ENCODE measurements at regions not wholly inside any gene's neighbourhood (a gene's known extent, or its start where the extent isn't known, plus 50 kb on each side); places are given as distances from the start of the nearest gene placed in this dataset.

GRCh38 chr14:43042408-43042807 lies 1435.7 kb downstream of the LRFN5 start:
- no CpG with 5 or more reads among the region's 2 CpGs for WGBS, 2 experiments (ENCODE audit: extremely low coverage in 2 of 2, insufficient read length in 1 of 2)
- DNase-seq (no peak), ATAC-seq (ENCODE audit: low read depth) (no peak)
- Histone ChIP-seq H2BK5ac (ENCODE audit: low read depth, low read length, poor library complexity, severe bottlenecking) (no peak overlapping the region), H3K14ac (replicated peaks; ENCODE audit: low read depth, low read length) (no peak overlapping the region), H2AFZ (replicated peaks; ENCODE audit: low read length, poor library complexity) (no peak overlapping the region), H3K23ac (ENCODE audit: low read depth, low read length) (no peak overlapping the region), H3K56ac (ENCODE audit: extremely low read depth, insufficient read depth, low read length) (no peak overlapping the region), H3K4me3 (ENCODE audit: insufficient read depth, low read depth, low read length) (no peak overlapping the region), H3K79me1 (ENCODE audit: low read depth in 1 of 2, low read length in 2 of 2) (no peaks in the 10 kb centered on the region), H2BK120ac (ENCODE audit: low read depth, low read length) (no peak overlapping the region), H3K9me3 (ENCODE audit: control insufficient read depth, insufficient read depth, low read length) (no peaks in the 10 kb centered on the region), H2AK9ac (replicated peaks; ENCODE audit: low read depth, low read length, poor library complexity) (no peak overlapping the region), H3K4me1 (ENCODE audit: control insufficient read depth, insufficient read depth, low read length) (no peaks in the 10 kb centered on the region), H3K4me2 (ENCODE audit: low read depth, low read length) (no peak overlapping the region), H2BK15ac (ENCODE audit: low read depth, low read length) (no peak overlapping the region), H3K9me1 (ENCODE audit: insufficient read depth, low read length) (no peaks in the 10 kb centered on the region), H2BK20ac (ENCODE audit: low read depth, low read length) (no peak overlapping the region), H2AK5ac (ENCODE audit: low read depth, low read length) (no peak overlapping the region), H4K8ac (ENCODE audit: low read depth in 2 of 2, low read length in 2 of 2) (no peak overlapping the region), H3K4ac (ENCODE audit: low read depth, low read length) (no peak overlapping the region), H4K20me1 (ENCODE audit: insufficient read depth, low read length) (no peaks in the 10 kb centered on the region), H3K9ac (ENCODE audit: low read depth, low read length) (no peak overlapping the region), H3K18ac (ENCODE audit: low read depth, low read length) (no peak overlapping the region), H3K36me3 (ENCODE audit: control insufficient read depth, insufficient read depth, low read length) (no peaks in the 10 kb centered on the region), H3K27me3 (ENCODE audit: control insufficient read depth, insufficient read depth, low read length) (no peaks in the 10 kb centered on the region), H4K91ac (ENCODE audit: insufficient read depth, low read depth, low read length) (no peak overlapping the region), H3K27ac (ENCODE audit: insufficient read depth, low read length) (no peak overlapping the region), H4K5ac (ENCODE audit: low read depth, low read length) (no peak overlapping the region)
- POLR2A ChIA-PET (ENCODE audit: unreplicated experiment) = no interaction called here
- dilution Hi-C loops (cut with HindIII; ENCODE audit: low sequenced_read_pairs, unreplicated experiment) = no loop called here
- TF ChIP-seq MAZ (IDR thresholded peaks at IDR 0.05; ENCODE audit: borderline replicate concordance, low read depth, low read length) (no peak), CEBPB (IDR thresholded peaks at IDR 0.05; ENCODE audit: low read depth, low read length) (no peak), MAFK (IDR thresholded peaks at IDR 0.05; ENCODE audit: low read depth, low read length) (peak; percentile 98), CTCF (conservative IDR thresholded peaks at IDR 0.05; ENCODE audit: low read depth, low read length) (no peak), MXI1 (IDR thresholded peaks at IDR 0.05; ENCODE audit: borderline replicate concordance, low read depth, low read length) (no peak)
- CTCF ChIA-PET = no interaction called here
- BruUV-seq (replicated peaks) = no TSS peak
- in situ Hi-C loops (cut with MboI; ENCODE audit: low sequenced_read_pairs) = no loop called here
- intact Hi-C loops (cut with micrococcal nuclease) = no loop called here
